Stromal cell of bone marrow (primary cell): ENCODE measurements at regions not wholly inside any gene's neighbourhood (a gene's known extent, or its start where the extent isn't known, plus 50 kb on each side); places are given as distances from the start of the nearest gene placed in this dataset.

Experiments
- DNase-seq: peaks from one replicate; pipeline ENCODE4 v3.0.0-alpha.2; 2012; ENCODE audit warnings: low read depth

DNA sequence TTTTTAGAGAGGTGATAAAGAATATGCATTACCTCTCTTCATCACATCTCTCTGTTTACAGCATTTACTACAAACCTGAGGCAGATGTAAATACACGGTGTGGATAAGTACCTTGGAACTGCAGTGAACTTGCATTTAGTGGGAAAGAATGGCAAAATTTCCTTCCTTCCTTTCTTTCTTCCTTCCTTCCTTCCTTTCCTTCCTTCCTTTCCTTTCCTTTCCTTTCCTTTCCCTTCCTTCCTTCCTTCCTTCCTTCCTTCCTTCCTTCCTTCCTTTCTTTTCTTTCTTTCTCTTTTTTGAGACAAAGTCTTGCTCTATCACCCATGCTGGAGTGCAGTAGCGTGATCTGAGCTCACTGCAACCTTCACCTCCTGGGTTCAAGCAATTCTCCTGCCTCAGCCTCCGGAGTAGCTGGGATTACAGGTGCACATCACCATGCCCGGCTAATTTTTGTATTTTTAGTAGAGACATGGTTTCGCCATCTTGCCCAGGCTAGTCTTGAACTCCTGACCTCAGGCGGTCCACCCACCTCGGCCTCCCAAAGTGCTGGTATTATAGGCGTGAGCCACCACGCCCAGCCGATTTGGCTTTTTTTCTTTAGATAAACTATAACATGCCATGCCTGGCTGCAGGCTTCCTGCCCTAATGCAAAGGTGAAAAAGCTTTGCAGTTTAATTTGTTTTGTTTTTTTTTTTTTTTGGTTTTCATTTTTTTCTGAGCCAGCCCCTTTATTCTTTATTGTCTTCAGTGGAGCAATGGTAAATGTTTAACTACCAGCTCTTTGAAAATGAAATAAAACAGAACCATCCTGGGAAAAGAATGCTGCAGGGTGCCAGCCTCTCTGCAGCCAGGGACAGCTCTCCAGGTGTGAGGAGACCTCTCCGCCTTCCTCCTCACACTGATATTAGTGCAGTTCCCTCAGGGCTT, 64.2 kb upstream of the NEDD9 start:
- no peak for DNase-seq

DNA sequence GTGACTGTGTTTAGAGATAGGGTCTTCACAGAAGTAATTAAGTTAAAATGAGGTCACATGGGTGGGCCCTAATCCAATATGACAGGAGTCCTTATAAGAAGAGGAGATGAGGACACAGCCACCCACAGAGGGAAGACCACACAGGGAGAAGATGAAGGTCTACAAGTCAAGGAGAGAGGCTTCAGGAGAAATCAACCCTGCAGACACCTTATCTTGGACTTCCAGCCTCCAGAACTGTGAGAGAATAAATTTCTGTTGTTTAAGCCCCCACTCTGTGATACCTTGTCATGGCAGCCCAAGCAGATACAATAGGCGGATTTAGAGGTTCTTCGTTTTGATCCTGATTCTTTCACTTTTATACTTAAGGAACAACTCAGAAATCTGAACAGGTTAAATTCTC, 63.5 kb upstream of the NEDD9 start:
- no peak for DNase-seq

DNA sequence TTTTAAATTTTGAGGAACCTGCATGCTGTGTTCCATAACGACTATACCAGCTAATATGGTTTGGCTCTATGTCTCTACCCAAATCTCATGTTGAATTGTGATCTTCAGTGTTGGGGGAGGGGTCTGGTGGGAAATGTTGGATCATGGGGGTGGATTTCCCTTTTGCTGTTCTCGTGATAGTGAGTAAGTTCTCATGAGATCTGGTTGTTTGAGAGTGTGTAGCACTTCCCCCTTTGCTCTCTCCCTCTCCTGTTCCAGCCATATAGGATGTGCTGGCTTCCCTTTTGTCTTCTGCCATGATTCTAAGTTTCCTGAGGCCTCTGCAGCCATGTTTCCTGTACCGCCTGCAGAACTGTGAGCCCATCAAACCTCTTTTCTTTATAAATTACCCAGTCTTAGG, 61.8 kb upstream of the NEDD9 start:
- DNase-seq = no peak

DNA sequence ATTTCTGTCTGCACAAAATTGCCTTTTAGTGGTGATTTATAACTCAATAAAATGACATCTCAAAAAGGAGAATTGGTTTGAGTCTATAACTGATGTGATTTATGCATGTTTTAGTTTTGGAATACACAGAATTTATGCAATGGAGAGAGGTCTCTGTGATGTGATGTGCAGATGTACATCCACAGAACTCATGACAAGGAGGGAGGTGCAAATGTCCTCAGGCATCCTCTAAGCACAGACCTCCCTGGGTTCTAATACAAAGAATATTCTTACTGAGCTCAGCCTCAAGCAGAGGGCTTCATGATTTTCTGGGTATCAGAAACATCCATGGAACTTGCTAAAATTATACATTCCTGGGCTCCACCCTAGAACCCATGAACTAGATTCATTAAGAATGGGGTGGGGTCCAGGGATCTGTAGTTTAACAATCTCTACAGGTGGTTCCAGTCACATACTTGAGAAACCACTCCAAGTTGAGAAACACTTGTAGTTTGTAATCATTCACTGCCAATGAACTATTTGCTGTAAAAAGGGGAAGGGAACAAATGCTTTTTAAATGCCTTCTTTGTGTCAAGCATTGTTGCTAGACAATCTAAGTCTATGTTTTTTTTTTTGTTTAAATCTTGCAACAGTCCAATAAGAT, 60.2 kb upstream of the NEDD9 start:
- no peak for DNase-seq

DNA sequence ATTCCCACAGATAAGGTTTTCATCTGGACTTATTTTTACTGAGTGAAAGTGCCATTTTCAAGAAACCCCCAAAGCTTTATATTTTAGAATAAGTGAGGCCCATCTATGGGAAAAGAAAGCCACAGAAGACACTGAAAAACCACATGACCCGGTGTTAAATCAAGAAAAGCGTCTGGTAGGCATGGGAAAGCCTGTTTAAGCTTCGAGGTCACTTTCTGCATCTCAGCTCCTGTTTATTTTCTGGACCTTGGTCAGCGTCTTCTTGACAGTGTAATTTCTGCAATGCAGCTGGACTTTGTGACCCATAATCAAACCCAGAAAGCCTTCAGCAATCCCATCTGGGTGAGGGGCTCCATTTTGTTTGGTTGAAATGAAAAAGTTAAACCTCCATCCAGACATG, 59.6 kb upstream of the NEDD9 start:
- no peak for DNase-seq

DNA sequence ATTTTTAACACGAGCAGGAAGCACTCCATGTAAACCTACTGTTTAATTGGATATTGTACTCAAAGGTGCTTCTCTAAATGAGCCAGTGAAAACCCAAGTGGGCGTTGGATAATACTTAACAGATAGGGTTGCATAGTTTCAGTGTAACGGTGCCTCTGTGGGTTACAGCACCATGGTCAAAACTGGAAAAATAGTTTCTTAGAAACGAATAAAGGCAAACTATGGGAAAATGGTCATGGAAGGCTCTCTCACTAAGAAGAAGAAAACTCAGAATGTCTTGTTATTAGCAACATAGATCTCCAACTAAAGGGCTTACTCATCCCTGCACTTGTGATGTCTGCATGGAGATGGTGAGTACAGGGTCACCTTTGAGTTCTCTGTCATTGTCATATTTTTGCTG, 59.1 kb upstream of the NEDD9 start:
- no peak for DNase-seq

DNA sequence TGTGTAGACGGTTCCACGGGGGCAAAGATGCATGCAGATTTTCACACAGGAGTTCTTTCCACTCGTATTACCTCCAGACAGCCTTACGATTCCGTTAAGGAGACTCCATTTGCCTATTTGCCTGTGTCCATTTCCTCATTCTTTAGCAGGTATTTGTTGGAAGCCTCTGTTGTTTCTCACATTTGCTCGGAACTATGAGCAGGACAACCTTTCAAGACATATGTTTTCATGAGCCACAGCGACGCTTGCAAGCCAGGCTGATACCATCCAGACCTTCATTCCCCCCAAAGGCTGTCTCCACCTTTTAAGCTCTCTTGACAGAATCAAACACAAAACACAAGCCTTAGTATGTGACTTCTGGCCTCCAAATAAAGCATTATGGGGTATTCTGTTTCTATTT, 57.6 kb upstream of the NEDD9 start:
- DNase-seq = no peak

DNA sequence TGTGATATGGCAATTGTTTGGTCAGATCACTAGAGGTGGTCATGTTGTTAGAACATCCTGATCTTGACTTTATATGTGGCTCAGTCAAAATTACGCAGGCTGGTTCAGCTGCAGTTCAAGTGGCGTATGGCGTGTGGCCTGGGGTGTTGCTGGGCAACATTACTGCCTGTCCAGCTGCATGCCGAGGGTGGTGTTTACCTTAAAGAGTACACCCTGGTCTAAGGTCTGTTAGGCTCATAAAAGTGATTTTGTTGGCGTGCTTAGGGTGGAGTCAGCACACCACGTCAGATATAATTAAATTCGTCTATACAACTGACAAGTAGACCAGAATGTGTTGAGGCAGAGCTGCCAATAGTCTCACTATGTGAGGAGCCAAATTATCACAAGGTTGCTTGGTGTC, 55.6 kb upstream of the NEDD9 start:
- no peak for DNase-seq

DNA sequence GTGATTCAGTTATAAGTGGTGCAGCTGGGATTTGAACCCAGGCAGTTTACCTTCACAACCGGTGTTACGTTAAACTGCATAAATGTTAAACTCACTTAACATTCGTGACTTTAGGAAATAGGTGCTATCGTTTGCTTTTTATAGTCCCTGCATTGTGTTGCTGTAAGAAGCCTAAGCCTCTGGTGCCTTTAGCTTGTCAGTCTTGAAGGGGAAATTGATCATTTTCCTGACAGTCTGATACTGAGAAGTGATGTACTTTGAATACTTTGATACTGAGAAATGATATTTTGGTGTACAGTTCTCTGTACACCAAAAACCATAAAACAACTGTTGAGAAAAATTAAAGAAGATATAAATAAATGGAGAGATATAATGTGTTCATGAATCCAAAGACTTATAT, 52.5 kb upstream of the NEDD9 start:
- no peak for DNase-seq

DNA sequence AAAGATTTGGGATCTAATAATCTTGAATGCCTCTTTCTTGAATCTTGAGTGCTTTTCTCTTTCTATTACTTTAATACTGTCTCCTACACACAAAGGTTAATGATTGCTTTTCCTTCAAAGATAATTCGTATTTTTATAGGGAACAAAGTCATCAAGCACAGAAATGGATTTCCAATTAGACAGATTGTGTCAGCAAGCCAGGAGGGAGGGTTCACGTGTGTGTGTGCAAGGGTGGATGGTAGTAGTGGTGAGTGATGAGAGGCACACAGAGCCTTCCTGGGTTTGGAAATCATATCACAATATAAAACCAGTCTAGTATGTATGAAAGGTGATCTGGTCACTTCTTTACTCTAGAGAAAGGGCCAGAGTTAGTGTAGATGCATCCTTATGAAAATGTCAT, 51.2 kb upstream of the NEDD9 start:
- no peak for DNase-seq

DNA sequence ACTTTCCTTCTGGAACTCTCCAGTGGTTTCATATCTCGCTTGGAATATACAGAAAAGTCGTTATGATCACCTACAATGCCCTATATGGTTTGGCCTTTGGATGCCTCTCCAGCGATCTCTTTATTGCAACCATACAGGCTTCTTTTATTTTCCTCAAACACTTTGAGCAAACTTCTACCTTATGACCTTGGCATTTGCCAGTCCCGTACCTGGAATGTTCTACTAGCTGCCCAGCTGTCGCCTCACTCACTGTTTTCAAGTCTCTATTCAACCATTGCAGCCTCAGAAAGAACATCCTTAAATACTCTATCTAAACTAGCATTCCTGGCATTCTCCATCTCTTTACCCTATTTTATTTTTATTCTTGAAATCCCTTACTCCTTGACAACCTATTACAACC, 50.4 kb upstream of the NEDD9 start:
- no peak for DNase-seq
